ENCODE measurements at regions not wholly inside any gene's neighbourhood (a gene's known extent, or its start where the extent isn't known, plus 50 kb on each side); places are given as distances from the start of the nearest gene placed in this dataset.
"Not testable (repeated sequence)": the region's sequence is repeated elsewhere in the genome, so short reads cannot be mapped to it uniquely, and the experiment has no call there.

- TF ChIP-seq Cebpa-rat (IDR thresholded peaks at IDR 0.05) = peak; percentile 73; the same call in 1 of the 2 replicates
- H3K27ac ChIP-seq, H3K4me1 ChIP-seq, H4K20me1 ChIP-seq, H3K27me3 ChIP-seq, H3K9ac ChIP-seq, H3K4me2 ChIP-seq, H3K4me3 ChIP-seq, H3K36me3 ChIP-seq: not testable (repeated sequence)
- peaks cover 22% of the 10 kb centered on the region for H3K9me3 ChIP-seq
Measured at GRCh38 chr22:16659273-16659834, 66.7 kb upstream of the CCT8L2 start.

- Histone ChIP-seq H3K4me1 (no peaks in the 10 kb centered on the region), H3K9ac (no peak overlapping the region), H3K4me3 (no peak overlapping the region), H3K9me3 (peaks cover 22% of the 10 kb centered on the region), H4K20me1 (no peaks in the 10 kb centered on the region), H3K36me3 (peaks cover 3% of the 10 kb centered on the region; the same call in 1 of the 2 replicates), H3K27me3 (no peaks in the 10 kb centered on the region), H3K4me2 (no peak overlapping the region), H3K27ac (no peak overlapping the region)
- TF ChIP-seq Cebpa-rat (IDR thresholded peaks at IDR 0.05) = no peak
Measured at GRCh38 chr22:16658068-16658467, 65.5 kb upstream of the CCT8L2 start.

DNA sequence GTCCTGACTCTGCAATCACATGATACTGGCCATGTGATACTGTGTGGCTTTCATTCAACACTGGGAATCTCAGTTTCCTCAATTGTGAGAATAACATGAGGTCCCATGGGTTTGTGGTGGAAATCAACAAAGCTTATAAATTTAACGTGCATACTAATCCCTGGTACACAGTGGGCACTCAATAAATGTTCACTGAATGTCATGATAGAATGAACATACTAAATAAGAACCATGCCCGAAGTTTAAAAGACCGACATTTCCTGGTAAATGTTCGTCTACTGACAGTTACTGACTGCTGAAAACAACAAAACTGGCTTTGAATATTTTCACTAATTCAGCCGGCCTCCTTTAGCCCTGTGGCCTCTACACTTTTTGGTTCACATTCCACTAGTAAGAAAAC lies 62.3 kb upstream of the CCT8L2 start:
- H3K4me2 ChIP-seq = no peak overlapping the region
- peaks cover 34% of the 10 kb centered on the region for H3K9me3 ChIP-seq
- no peaks in the 10 kb centered on the region for H3K27me3 ChIP-seq
- no peak overlapping the region for H3K9ac ChIP-seq
- H3K4me3 ChIP-seq = no peak overlapping the region
- peaks cover 34% of the 10 kb centered on the region for H3K36me3 ChIP-seq
- H3K4me1 ChIP-seq = no peaks in the 10 kb centered on the region
- no peak for TF ChIP-seq Cebpa-rat (IDR thresholded peaks at IDR 0.05)
- H4K20me1 ChIP-seq = no peaks in the 10 kb centered on the region
- H3K27ac ChIP-seq = no peak overlapping the region

- Histone ChIP-seq H3K36me3 (peaks cover 40% of the 10 kb centered on the region), H3K9me3 (peaks cover 39% of the 10 kb centered on the region)
- not testable (repeated sequence) for H3K4me2 ChIP-seq, H3K4me3 ChIP-seq, H3K4me1 ChIP-seq, H4K20me1 ChIP-seq, H3K9ac ChIP-seq, H3K27ac ChIP-seq, H3K27me3 ChIP-seq
Measured at GRCh38 chr22:16654336-16654735, 61.7 kb upstream of the CCT8L2 start.

GRCh38 chr22:16653222-16653621 lies 60.6 kb upstream of the CCT8L2 start:
- not testable (repeated sequence) for H3K4me3 ChIP-seq, H3K27me3 ChIP-seq, H3K4me2 ChIP-seq, H3K4me1 ChIP-seq, H4K20me1 ChIP-seq, H3K9ac ChIP-seq, H3K27ac ChIP-seq
- Histone ChIP-seq H3K36me3 (peaks cover 44% of the 10 kb centered on the region), H3K9me3 (peaks cover 44% of the 10 kb centered on the region)

DNA sequence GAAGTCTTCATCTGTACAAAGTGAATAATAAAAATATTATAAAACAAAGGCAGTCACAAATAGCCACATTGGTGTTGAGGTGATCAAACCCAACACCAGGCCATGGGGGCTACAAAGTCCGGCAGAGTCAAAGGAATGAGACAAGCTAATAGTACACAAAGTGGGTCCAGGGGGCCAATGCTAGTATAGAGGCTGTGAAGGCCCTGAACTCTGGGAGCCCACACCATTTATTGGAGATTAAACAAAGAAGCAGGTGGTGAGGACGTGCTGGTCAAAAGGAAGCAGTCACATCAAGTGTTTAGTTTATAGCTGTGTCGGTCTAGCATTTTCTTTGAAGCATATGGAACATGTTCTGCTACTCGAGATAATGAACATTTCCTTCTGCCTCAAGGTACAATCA lies 58.6 kb upstream of the CCT8L2 start:
- no peak for TF ChIP-seq Cebpa-rat (IDR thresholded peaks at IDR 0.05)

More for the DNA sequence above, 58.6 kb upstream of the CCT8L2 start:
- peaks cover 49% of the 10 kb centered on the region for H3K36me3 ChIP-seq
- H3K4me2 ChIP-seq = no peak overlapping the region
- H3K9me3 ChIP-seq = peaks cover 44% of the 10 kb centered on the region
- H3K4me3 ChIP-seq = no peak overlapping the region
- no peaks in the 10 kb centered on the region for H3K27me3 ChIP-seq
- no peak overlapping the region for H3K9ac ChIP-seq
- H3K4me1 ChIP-seq = no peaks in the 10 kb centered on the region
- H4K20me1 ChIP-seq = no peaks in the 10 kb centered on the region
- H3K27ac ChIP-seq = no peak overlapping the region
